ENCODE measurements at regions not wholly inside any gene's neighbourhood (a gene's known extent, or its start where the extent isn't known, plus 50 kb on each side); places are given as distances from the start of the nearest gene placed in this dataset.
A peak's percentile ranks its signal among the peaks of the same experiment; 100 is the strongest.

GRCh38 chr13:50114961-50115360, 99.7 kb downstream of the KCNRG start:
- H3K4me3 ChIP-seq, result no peak overlapping the region
- WGBS, result 68% methylated on average over 2 of the region's 2 CpGs
- DNase-seq (ENCODE audit: low spot score), result no peak
- intact Hi-C loops (cut with DNase I), result no loop called here
- no peaks in the 10 kb centered on the region for H3K9me3 ChIP-seq
- H3K4me1 ChIP-seq (replicated peaks), result no peaks in the 10 kb centered on the region
- H3K27me3 ChIP-seq (replicated peaks; ENCODE audit: insufficient read depth), result no peaks in the 10 kb centered on the region
- no peak overlapping the region for H3K27ac ChIP-seq
- no peaks in the 10 kb centered on the region for H3K36me3 ChIP-seq
- TF ChIP-seq POLR2A (IDR thresholded peaks at IDR 0.05) (no peak), CTCF (IDR thresholded peaks at IDR 0.05) (no peak), POLR2AphosphoS5 (IDR thresholded peaks at IDR 0.05) (no peak)

GRCh38 chr13:50115695-50116094, 100.5 kb downstream of the KCNRG start:
- Histone ChIP-seq H3K9me3 (no peaks in the 10 kb centered on the region), H3K4me1 (replicated peaks) (no peaks in the 10 kb centered on the region), H3K27ac (no peak overlapping the region), H3K27me3 (replicated peaks; ENCODE audit: insufficient read depth) (no peaks in the 10 kb centered on the region), H3K4me3 (no peak overlapping the region), H3K36me3 (no peaks in the 10 kb centered on the region)
- intact Hi-C loops (cut with DNase I), result no loop called here
- DNase-seq (ENCODE audit: low spot score), result no peak
- 94% methylated on average over 3 of the region's 3 CpGs for WGBS
- TF ChIP-seq CTCF (IDR thresholded peaks at IDR 0.05) (no peak), POLR2A (IDR thresholded peaks at IDR 0.05) (no peak), POLR2AphosphoS5 (IDR thresholded peaks at IDR 0.05) (no peak)

- no peaks in the 10 kb centered on the region for H3K9me3 ChIP-seq
- intact Hi-C loops (cut with DNase I), result no loop called here
- 79% methylated on average over 5 of the region's 5 CpGs for WGBS
- H3K4me3 ChIP-seq, result no peak overlapping the region
- H3K4me1 ChIP-seq (replicated peaks), result no peaks in the 10 kb centered on the region
- no peak overlapping the region for H3K27ac ChIP-seq
- no peaks in the 10 kb centered on the region for H3K36me3 ChIP-seq
- H3K27me3 ChIP-seq (replicated peaks; ENCODE audit: insufficient read depth), result no peaks in the 10 kb centered on the region
- no peak for TF ChIP-seq CTCF (IDR thresholded peaks at IDR 0.05)
- TF ChIP-seq POLR2A (IDR thresholded peaks at IDR 0.05), result no peak
- no peak for DNase-seq (ENCODE audit: low spot score)
Measured at GRCh38 chr13:50116430-50116973, 101.3 kb downstream of the KCNRG start.

- Histone ChIP-seq H3K4me1 (replicated peaks) (peaks cover 5% of the 10 kb centered on the region), H3K9me3 (no peaks in the 10 kb centered on the region), H3K27me3 (replicated peaks; ENCODE audit: insufficient read depth) (no peaks in the 10 kb centered on the region), H3K36me3 (no peaks in the 10 kb centered on the region), H3K4me3 (no peak overlapping the region), H3K27ac (no peak overlapping the region)
- no peak for DNase-seq (ENCODE audit: low spot score)
- 63% methylated on average over 3 of the region's 3 CpGs for WGBS
- intact Hi-C loops (cut with DNase I), result no loop called here
- no peak for TF ChIP-seq CTCF (IDR thresholded peaks at IDR 0.05)
- TF ChIP-seq POLR2A (IDR thresholded peaks at IDR 0.05), result no peak
- no peak for TF ChIP-seq POLR2AphosphoS5 (IDR thresholded peaks at IDR 0.05)
Measured at GRCh38 chr13:50119591-50119990, 104.3 kb downstream of the KCNRG start.

- Histone ChIP-seq H3K27me3 (replicated peaks; ENCODE audit: insufficient read depth) (no peaks in the 10 kb centered on the region), H3K27ac (peak overlapping the region in 1 of 2 donors; percentile 99), H3K36me3 (no peaks in the 10 kb centered on the region), H3K9me3 (no peaks in the 10 kb centered on the region), H3K4me3 (no peak overlapping the region), H3K4me1 (replicated peaks) (peaks cover 5% of the 10 kb centered on the region)
- TF ChIP-seq POLR2A (IDR thresholded peaks at IDR 0.05) (no peak), CTCF (IDR thresholded peaks at IDR 0.05) (no peak), POLR2AphosphoS5 (IDR thresholded peaks at IDR 0.05) (no peak)
- no peak for DNase-seq (ENCODE audit: low spot score)
- intact Hi-C loops (cut with DNase I), result loop anchor here (5.0 kb wide), 2 partner anchors 40 to 790 kb away; no protein-coding TSS in a partner anchor
- 97% methylated on average over 1 of the region's 1 CpG for WGBS
Measured at GRCh38 chr13:50122455-50122854, 107.2 kb downstream of the KCNRG start.

Data from prostate gland (tissue), 2 donors.